Urothelium cell line (cell line): ENCODE measurements at regions not wholly inside any gene's neighbourhood (a gene's known extent, or its start where the extent isn't known, plus 50 kb on each side); places are given as distances from the start of the nearest gene placed in this dataset.

Experiments
- DNase-seq: peaks from one replicate; pipeline ENCODE4 v3.0.0; 2011; ENCODE audit warnings: low spot score, mixed read lengths
- FAIRE-seq: peaks from 2 replicates; lab custom pipeline; 2011; peaks lifted over from hg19 to GRCh38; lab: Jason Lieb, UNC

DNA sequence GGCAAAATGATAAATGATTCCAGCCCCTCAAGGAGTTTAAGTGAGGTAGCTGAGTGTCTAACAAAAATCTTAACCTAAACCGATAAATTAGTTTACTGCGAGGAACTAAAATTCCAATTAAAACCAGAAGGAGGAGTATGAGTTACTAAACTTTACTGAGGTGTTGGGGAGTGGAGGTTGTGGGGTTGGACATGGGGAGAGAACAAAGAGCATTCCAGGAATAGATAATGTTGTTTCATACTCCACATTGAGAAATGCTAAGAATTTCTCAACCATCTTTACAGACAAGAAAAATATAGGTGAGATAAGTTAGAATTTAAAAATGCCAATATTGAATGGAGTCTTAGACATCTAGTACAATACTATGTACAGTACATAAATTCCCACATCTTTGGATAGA is 488.6 kb downstream of the METTL15 start:
- no peak for FAIRE-seq
- DNase-seq = no peak

DNA sequence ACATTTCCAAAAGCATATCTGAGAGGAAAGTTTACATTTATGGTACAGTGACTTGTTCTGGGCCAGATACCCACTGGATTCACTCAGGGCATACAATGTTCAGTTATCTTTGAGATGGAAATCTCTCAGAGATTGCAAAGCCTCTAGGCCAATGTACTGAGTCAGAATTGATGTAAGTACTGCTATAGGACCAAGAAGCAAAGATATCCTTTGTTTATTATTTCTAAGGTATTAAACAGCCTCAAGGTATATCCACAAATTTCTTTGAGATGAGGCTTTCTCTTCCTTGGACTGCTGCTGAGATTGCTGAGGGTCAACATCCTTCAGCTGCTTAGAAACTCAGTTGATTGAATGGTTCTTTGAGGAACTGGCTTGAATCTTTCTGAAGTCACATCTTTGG is 484.0 kb downstream of the METTL15 start:
- DNase-seq (no peak), FAIRE-seq (no peak)

DNA sequence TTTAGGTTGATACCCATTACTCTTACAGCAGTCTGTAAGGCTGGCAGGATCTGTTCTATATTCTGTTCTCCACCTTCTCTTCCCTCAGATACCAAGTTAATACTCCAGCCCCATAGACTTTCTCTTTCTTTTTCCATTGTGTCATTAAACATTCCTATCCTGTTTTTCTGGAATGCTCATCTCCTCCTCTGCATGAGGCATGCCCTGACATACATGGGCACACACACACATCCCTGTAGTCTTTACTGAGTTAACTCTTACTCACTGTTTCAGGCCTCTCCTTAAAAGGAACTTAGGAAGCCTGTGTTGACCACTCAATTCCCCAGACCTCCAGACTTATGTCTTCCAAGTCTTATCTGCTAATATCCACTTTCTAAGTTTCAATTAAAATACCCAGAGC is 476.8 kb downstream of the METTL15 start:
- DNase-seq = no peak

DNA sequence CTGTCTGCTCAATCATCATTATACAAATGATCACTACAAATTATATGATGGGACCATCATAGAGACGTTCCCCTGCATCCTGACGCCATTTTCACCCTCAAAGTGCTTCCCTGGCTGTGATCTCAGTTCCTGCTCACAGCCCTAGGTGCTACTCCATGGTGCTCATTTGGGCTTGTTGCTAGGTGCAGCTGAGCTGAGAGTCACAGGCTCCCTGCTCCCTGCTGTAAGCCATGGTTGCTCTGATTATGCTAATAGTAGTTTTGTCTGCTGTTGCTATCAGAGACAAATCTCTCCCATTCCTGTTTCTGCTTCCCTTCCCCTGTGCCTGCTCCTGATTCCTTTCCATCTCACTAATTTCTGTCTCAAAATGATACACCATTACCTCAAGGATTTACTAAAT is 474.3 kb downstream of the METTL15 start:
- no peak for FAIRE-seq
- DNase-seq = no peak

More for the DNA sequence above, 476.8 kb downstream of the METTL15 start:
- no peak for FAIRE-seq

- DNase-seq = peak; percentile 54
Measured at GRCh38 chr11:28581286-28582242, 473.4 kb downstream of the METTL15 start.

DNA sequence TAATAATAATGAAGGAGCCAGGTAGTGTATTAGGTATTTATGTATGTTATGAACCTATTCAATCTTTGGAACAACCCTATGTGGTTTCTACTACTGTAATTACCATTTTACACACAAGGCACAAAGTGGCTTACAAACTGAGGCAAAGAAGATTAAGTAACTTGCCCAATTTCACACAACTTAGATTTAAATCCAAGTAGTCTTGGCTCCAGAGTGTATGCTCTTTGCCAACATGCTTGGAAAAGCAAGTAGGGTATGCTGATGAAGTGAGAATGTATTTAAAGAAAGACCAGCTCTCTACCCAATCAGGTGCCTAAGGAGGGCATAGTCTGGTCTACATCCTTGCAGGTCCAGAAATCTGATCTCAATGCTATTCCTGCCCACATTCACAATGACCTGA is 463.2 kb downstream of the METTL15 start:
- FAIRE-seq = no peak
- DNase-seq = no peak

More at GRCh38 chr11:28581286-28582242, 473.4 kb downstream of the METTL15 start:
- FAIRE-seq = no peak

DNA sequence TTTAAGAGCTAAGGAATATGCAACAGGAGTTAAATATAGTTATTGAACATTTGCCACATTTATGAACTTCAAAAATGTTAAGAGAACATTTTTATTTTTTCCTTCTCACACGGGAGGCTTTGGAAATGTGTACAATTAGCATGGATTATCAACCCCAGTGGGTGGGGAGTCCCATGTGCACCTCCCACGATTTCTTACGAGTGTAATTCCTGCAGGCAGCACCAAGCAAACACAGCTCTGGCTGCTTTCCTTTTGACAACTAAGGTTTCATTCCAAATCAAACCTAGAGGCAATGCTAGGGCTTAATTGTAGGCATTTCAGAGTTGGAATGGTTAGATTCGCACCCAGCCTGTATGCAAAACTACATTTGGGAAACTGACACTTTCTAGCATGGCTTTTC is 460.9 kb downstream of the METTL15 start:
- DNase-seq = no peak
- FAIRE-seq = no peak

GRCh38 chr11:28566339-28567089 is 458.3 kb downstream of the METTL15 start:
- peak; percentile 75 for DNase-seq
- FAIRE-seq = peak; percentile 37

DNA sequence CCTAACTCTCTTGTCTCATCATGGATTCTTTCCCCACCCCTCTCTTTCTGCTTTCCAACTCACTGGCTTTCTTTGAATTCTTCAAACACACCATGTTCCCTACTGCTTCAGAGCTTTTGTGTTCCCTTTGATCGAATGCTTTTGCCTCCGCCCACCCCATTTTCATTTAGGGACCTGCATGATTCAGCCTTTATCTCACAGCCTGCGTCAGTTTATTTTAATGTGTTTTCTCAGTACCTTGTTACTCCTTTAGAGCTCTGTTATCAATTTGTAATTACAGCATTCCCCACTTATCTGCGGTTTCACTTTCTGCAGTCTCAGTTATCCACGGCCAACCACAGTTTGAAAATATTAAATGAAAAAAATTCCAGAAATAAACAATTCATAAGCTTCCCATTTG is 451.3 kb downstream of the METTL15 start:
- no peak for DNase-seq
- no peak for FAIRE-seq

- FAIRE-seq (no peak), DNase-seq (no peak)
Measured at GRCh38 chr11:28547321-28547741, 439.1 kb downstream of the METTL15 start.

- FAIRE-seq (no peak), DNase-seq (no peak)
Measured at GRCh38 chr11:28545536-28545935, 437.3 kb downstream of the METTL15 start.

GRCh38 chr11:28542561-28542960 is 434.4 kb downstream of the METTL15 start:
- FAIRE-seq = no peak
- DNase-seq = no peak

GRCh38 chr11:28539239-28540030 is 431.2 kb downstream of the METTL15 start:
- DNase-seq (no peak), FAIRE-seq (no peak)

DNA sequence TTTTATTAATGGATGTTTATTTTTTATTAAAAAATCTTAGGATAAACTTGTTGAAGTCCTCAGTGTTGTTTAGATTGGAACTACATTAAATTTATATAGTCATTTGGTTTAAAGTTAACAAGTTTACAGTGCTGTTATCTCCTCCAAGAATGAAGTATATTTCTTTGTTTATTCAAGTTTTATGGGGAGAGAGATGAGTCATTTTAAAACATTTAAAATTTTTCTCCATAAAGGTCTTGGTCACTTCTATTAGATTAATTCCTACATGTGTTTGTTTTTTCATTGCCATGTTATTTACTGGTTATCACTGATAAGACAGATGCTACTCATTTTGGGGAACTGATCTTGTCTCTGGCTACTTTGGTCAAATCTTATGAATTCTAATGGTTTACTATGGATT is 429.6 kb downstream of the METTL15 start:
- FAIRE-seq (no peak), DNase-seq (no peak)

GRCh38 chr11:28536504-28537267 is 428.5 kb downstream of the METTL15 start:
- no peak for FAIRE-seq
- no peak for DNase-seq

DNA sequence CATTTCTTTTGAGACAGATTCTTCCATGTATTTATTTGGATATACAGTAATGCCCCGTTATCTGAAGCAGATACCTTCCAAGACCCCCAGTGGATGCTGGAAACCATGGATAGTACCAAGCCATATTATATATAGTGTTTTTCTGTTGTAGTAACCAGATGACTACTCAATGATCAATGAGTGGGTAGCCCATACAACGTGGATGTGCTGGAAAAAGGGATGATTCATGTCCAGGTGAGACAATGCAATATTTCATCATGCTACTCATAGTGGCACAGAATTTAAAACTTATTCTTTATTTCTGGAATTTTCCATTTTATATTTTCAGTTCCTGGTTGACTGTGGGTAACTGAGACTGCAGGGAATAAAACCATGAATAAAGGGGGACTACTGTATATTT is 427.5 kb downstream of the METTL15 start:
- no peak for FAIRE-seq
- DNase-seq = no peak

- DNase-seq (peak; percentile 13), FAIRE-seq (no peak)
Measured at GRCh38 chr11:28529540-28530410, 421.6 kb downstream of the METTL15 start.

GRCh38 chr11:28529046-28529445 is 420.9 kb downstream of the METTL15 start:
- FAIRE-seq = no peak
- no peak for DNase-seq

GRCh38 chr11:28528217-28528616 is 420.0 kb downstream of the METTL15 start:
- no peak for FAIRE-seq
- DNase-seq = no peak
